ENCODE measurements at regions not wholly inside any gene's neighbourhood (a gene's known extent, or its start where the extent isn't known, plus 50 kb on each side); places are given as distances from the start of the nearest gene placed in this dataset.

GRCh38 chr5:152542741-152543140 lies 137.7 kb upstream of the NMUR2 start:
- Histone ChIP-seq H3K4me1 (ENCODE audit: control insufficient read depth in 2 of 2, insufficient read depth in 2 of 2, low read length in 2 of 2) (no peaks in the 10 kb centered on the region), H3K27ac (ENCODE audit: low read length in 2 of 2) (no peak overlapping the region), H3K27me3 (replicated peaks in 1 of 4; ENCODE audit: control extremely low read depth in 1 of 4, control insufficient read depth in 3 of 4, insufficient read depth in 4 of 4, low read length in 3 of 4) (peaks cover 0 to 2% (median 0%) of the 10 kb centered on the region in 4 experiments), H4K20me1 (ENCODE audit: control insufficient read depth, insufficient read depth, low read length, poor library complexity, severe bottlenecking) (no peaks in the 10 kb centered on the region), H2AFZ (ENCODE audit: insufficient read depth, low read depth, low read length, poor library complexity, severe bottlenecking) (no peak overlapping the region), H3K4me2 (replicated peaks; ENCODE audit: low read depth, low read length, poor library complexity, severe bottlenecking) (no peak overlapping the region), H3K4me3 (ENCODE audit: control extremely low read depth in 1 of 5, extremely low read depth in 1 of 5, insufficient read depth in 1 of 5, low read depth in 2 of 5, low read length in 4 of 5) (no peak overlapping the region), H3K79me2 (ENCODE audit: control insufficient read depth, insufficient read depth, low read length) (no peaks in the 10 kb centered on the region), H3K36me3 (replicated peaks in 1 of 2; ENCODE audit: control extremely low read depth in 1 of 2, control insufficient read depth in 1 of 2, extremely low read depth in 1 of 2, insufficient read depth in 2 of 2, low read length in 1 of 2) (no peaks in the 10 kb centered on the region), H3K9ac (ENCODE audit: low read length) (no peak overlapping the region), H3K9me3 (ENCODE audit: control extremely low read depth in 1 of 3, control insufficient read depth in 2 of 3, insufficient read depth in 1 of 3, low read length in 2 of 3) (no peaks in the 10 kb centered on the region)
- ATAC-seq (ENCODE audit: low read depth) = no peak
- H3K27ac Mint-ChIP-seq = no peak overlapping the region
- no CpG with 5 or more reads among the region's 3 CpGs for WGBS (ENCODE audit: insufficient coverage)
- no peaks in the 10 kb centered on the region for H3K4me1 Mint-ChIP-seq
- intact Hi-C loops (cut with micrococcal nuclease) = no loop called here
- CTCF ChIA-PET = no interaction called here
- H3K4me3 Mint-ChIP-seq = no peak overlapping the region
- TF ChIP-seq EZH2 (IDR thresholded peaks at IDR 0.05; ENCODE audit: borderline replicate concordance, insufficient read depth, low read depth, low read length, poor library complexity, severe bottlenecking) = no peak
- no peak for TF ChIP-seq CTCF (IDR thresholded peaks at IDR 0.05)
- POLR2A ChIA-PET = no interaction called here
- H3K9me3 Mint-ChIP-seq (ENCODE audit: insufficient read depth) = no peaks in the 10 kb centered on the region
- DNase-seq = no peak
- H3K27me3 Mint-ChIP-seq = peaks cover 19% of the 10 kb centered on the region

- ATAC-seq (ENCODE audit: low read depth) = no peak
- no CpG with 5 or more reads among the region's 2 CpGs for WGBS (ENCODE audit: insufficient coverage)
- H3K4me2 ChIP-seq (replicated peaks; ENCODE audit: low read depth, low read length, poor library complexity, severe bottlenecking) = no peak overlapping the region
- CTCF ChIA-PET = no interaction called here
- no peaks in the 10 kb centered on the region for H3K36me3 ChIP-seq (replicated peaks in 1 of 2; ENCODE audit: control extremely low read depth in 1 of 2, control insufficient read depth in 1 of 2, extremely low read depth in 1 of 2, insufficient read depth in 2 of 2, low read length in 1 of 2)
- Mint-ChIP-seq H3K27ac (no peak overlapping the region), H3K4me1 (no peaks in the 10 kb centered on the region), H3K27me3 (peaks cover 7% of the 10 kb centered on the region), H3K9me3 (ENCODE audit: insufficient read depth) (no peaks in the 10 kb centered on the region), H3K4me3 (no peak overlapping the region)
- no peaks in the 10 kb centered on the region for H4K20me1 ChIP-seq (ENCODE audit: control insufficient read depth, insufficient read depth, low read length, poor library complexity, severe bottlenecking)
- POLR2A ChIA-PET = no interaction called here
- peaks cover 0 to 2% (median 0%) of the 10 kb centered on the region in 4 experiments for H3K27me3 ChIP-seq (replicated peaks in 1 of 4; ENCODE audit: control extremely low read depth in 1 of 4, control insufficient read depth in 3 of 4, insufficient read depth in 4 of 4, low read length in 3 of 4)
- H2AFZ ChIP-seq (ENCODE audit: insufficient read depth, low read depth, low read length, poor library complexity, severe bottlenecking) = no peak overlapping the region
- H3K27ac ChIP-seq (ENCODE audit: low read length in 2 of 2) = no peak overlapping the region
- TF ChIP-seq CTCF (IDR thresholded peaks at IDR 0.05) = no peak
- TF ChIP-seq EZH2 (IDR thresholded peaks at IDR 0.05; ENCODE audit: borderline replicate concordance, insufficient read depth, low read depth, low read length, poor library complexity, severe bottlenecking) = no peak
- DNase-seq = no peak
- H3K9ac ChIP-seq (ENCODE audit: low read length) = no peak overlapping the region
- intact Hi-C loops (cut with micrococcal nuclease) = no loop called here
- no peak overlapping the region for H3K4me3 ChIP-seq (ENCODE audit: control extremely low read depth in 1 of 5, extremely low read depth in 1 of 5, insufficient read depth in 1 of 5, low read depth in 2 of 5, low read length in 4 of 5)
- H3K79me2 ChIP-seq (ENCODE audit: control insufficient read depth, insufficient read depth, low read length) = no peaks in the 10 kb centered on the region
- H3K9me3 ChIP-seq (ENCODE audit: control extremely low read depth in 1 of 3, control insufficient read depth in 2 of 3, insufficient read depth in 1 of 3, low read length in 2 of 3) = no peaks in the 10 kb centered on the region
- H3K4me1 ChIP-seq (ENCODE audit: control insufficient read depth in 2 of 2, insufficient read depth in 2 of 2, low read length in 2 of 2) = no peaks in the 10 kb centered on the region
Measured at GRCh38 chr5:152546493-152546892, 141.4 kb upstream of the NMUR2 start.
